H1 (cell line): ENCODE measurements at regions not wholly inside any gene's neighbourhood (a gene's known extent, or its start where the extent isn't known, plus 50 kb on each side); places are given as distances from the start of the nearest gene placed in this dataset.

ENCODE experiments used
- CTCF ChIA-PET: fragments of 300-600 bp; sonication (Branson Sonifier 250); formaldehyde crosslinking; loops from one replicate; lab custom pipeline; 2021; ENCODE audit not compliant: partially characterized antibody; lab: Charles Lee
- POLR2A ChIA-PET: fragments of 300-600 bp; sonication (Branson Sonifier 250); formaldehyde crosslinking; loops from one replicate; lab custom pipeline; 2021; ENCODE audit warnings: inconsistent platforms; ENCODE audit not compliant: partially characterized antibody; lab: Charles Lee
- DNase-seq, 2 experiments: peaks; one replicate each; pipeline versions ENCODE4 v3.0.0 to v3.0.0-alpha.2; 2010 to 2022; ENCODE audit warnings: low spot score in 2 of 2, low read depth in 1 of 2, mixed read lengths in 1 of 2
- FAIRE-seq: peaks from 2 replicates; lab custom pipeline; 2011; peaks lifted over from hg19 to GRCh38; lab: Jason Lieb, UNC
- H2AFZ ChIP-seq: 2 replicates; pipeline ENCODE4 v1.8.1; 2012; ENCODE audit warnings: low read length, inconsistent platforms
- H2AK5ac ChIP-seq: 2 replicates; pipeline ENCODE4 v1.6.1; 2013; ENCODE audit warnings: low read depth, low read length
- H2BK120ac ChIP-seq: replicated peaks from 2 replicates; pipeline ENCODE3; 2013; ENCODE audit warnings: low read depth, low read length, inconsistent platforms
- H2BK12ac ChIP-seq: 2 replicates; pipeline ENCODE4 v1.6.1; 2013; ENCODE audit warnings: low read depth, low read length
- H2BK15ac ChIP-seq: 2 replicates; pipeline ENCODE4 v1.6.1; 2013; ENCODE audit warnings: low read length
- H2BK20ac ChIP-seq: 2 replicates; pipeline ENCODE4 v1.6.1; 2013; ENCODE audit warnings: low read length
- H2BK5ac ChIP-seq: 2 replicates; pipeline ENCODE4 v1.6.1; 2013; ENCODE audit warnings: low read depth, low read length
- H3K14ac ChIP-seq: 2 replicates; pipeline ENCODE4 v1.6.1; 2013; ENCODE audit warnings: inconsistent platforms; ENCODE audit not compliant: insufficient read length
- H3K18ac ChIP-seq: 2 replicates; pipeline ENCODE4 v1.6.1; 2013; ENCODE audit warnings: low read length; ENCODE audit errors: extremely low read depth
- H3K23ac ChIP-seq: 2 replicates; pipeline ENCODE4 v1.6.1; 2013; ENCODE audit warnings: inconsistent platforms; ENCODE audit not compliant: insufficient read length
- H3K23me2 ChIP-seq: 2 replicates; pipeline ENCODE4 v1.6.1; 2013; ENCODE audit warnings: low read depth, low read length
- H3K27ac ChIP-seq: 2 replicates; pipeline ENCODE4 v1.6.1; 2011; ENCODE audit warnings: low read depth, low read length, inconsistent platforms
- H3K27me3 ChIP-seq, 4 experiments: replicated peaks in 1 of 4; 1 replicate in 1 of 4; 2 replicates in 3 of 4; pipeline versions ENCODE4 v1.6.1 to v1.8.1; 2011 to 2013; ENCODE audit warnings: low read length in 3 of 4, mild to moderate bottlenecking in 3 of 4, inconsistent platforms in 2 of 4, mixed read lengths in 2 of 4, moderate library complexity in 1 of 4; ENCODE audit not compliant: control insufficient read depth in 3 of 4, insufficient read depth in 3 of 4; ENCODE audit errors: extremely low read depth in 1 of 4
- H3K36me3 ChIP-seq, 4 experiments: 2 replicates each; pipeline versions ENCODE4 v1.6.1 to v1.8.1; 2011 to 2013; ENCODE audit warnings: mild to moderate bottlenecking in 4 of 4, low read length in 3 of 4, moderate library complexity in 2 of 4, control low read depth in 1 of 4, inconsistent platforms in 1 of 4; ENCODE audit not compliant: insufficient read depth in 4 of 4, control insufficient read depth in 2 of 4
- H3K4ac ChIP-seq: replicated peaks from 2 replicates; pipeline ENCODE3; 2013; ENCODE audit warnings: low read length, low read depth, mixed read lengths, inconsistent platforms; ENCODE audit not compliant: insufficient read length
- H3K4me1 ChIP-seq, 4 experiments: replicated peaks in 1 of 4; 1 replicate in 1 of 4; 2 replicates in 3 of 4; pipeline versions ENCODE4 v1.6.1 to v1.8.1; 2011 to 2013; ENCODE audit warnings: low read length in 3 of 4, inconsistent platforms in 2 of 4, mixed read lengths in 1 of 4; ENCODE audit not compliant: insufficient read depth in 4 of 4, control insufficient read depth in 3 of 4
- H3K4me2 ChIP-seq, 2 experiments: 2 replicates each; pipeline versions ENCODE4 v1.6.1 to v1.8.1; 2011 to 2013; ENCODE audit warnings: low read depth in 2 of 2, low read length in 2 of 2, control low read depth in 1 of 2, inconsistent platforms in 1 of 2, mild to moderate bottlenecking in 1 of 2; ENCODE audit not compliant: insufficient read depth in 1 of 2
- H3K4me3 ChIP-seq, 4 experiments: fragments of 200-600, 300-600 bp in 1 of 4; sonication (generic), shearing (Covaris generic), sonication (Bioruptor Twin) in 1 of 4; 2 replicates each; pipeline versions ENCODE4 v1.5.1 to v1.8.1; 2011 to 2016; ENCODE audit warnings: low read length in 4 of 4, low read depth in 3 of 4, control low read depth in 2 of 4, inconsistent platforms in 2 of 4, mild to moderate bottlenecking in 2 of 4, mixed read lengths in 1 of 4, moderate library complexity in 1 of 4; ENCODE audit not compliant: insufficient read depth in 2 of 4; ENCODE audit errors: extremely low read depth in 1 of 4
- H3K56ac ChIP-seq: replicated peaks from 2 replicates; pipeline ENCODE3; 2013; ENCODE audit warnings: low read depth, mild to moderate bottlenecking, mixed read lengths, low read length, inconsistent platforms; ENCODE audit not compliant: insufficient read length
- H3K79me1 ChIP-seq: 2 replicates; pipeline ENCODE4 v1.6.1; 2013; ENCODE audit warnings: low read depth, low read length, control low read depth
- H3K79me2 ChIP-seq, 2 experiments: 2 replicates each; pipeline versions ENCODE4 v1.6.1 to v1.8.1; 2012 to 2013; ENCODE audit warnings: low read length in 2 of 2, mild to moderate bottlenecking in 2 of 2, inconsistent platforms in 1 of 2; ENCODE audit not compliant: insufficient read depth in 2 of 2, control insufficient read depth in 1 of 2
- H3K9ac ChIP-seq, 4 experiments: replicated peaks in 1 of 4; 1 replicate in 1 of 4; 2 replicates in 3 of 4; pipeline versions ENCODE4 v1.6.1 to v1.8.1; 2011 to 2013; ENCODE audit warnings: low read depth in 3 of 4, low read length in 3 of 4, control low read depth in 2 of 4, mild to moderate bottlenecking in 2 of 4, moderate library complexity in 2 of 4, inconsistent platforms in 1 of 4; ENCODE audit errors: extremely low read depth in 1 of 4
- H3K9me3 ChIP-seq, 2 experiments: 2 replicates each; pipeline versions ENCODE4 v1.6.1 to v1.8.1; 2012 to 2013; ENCODE audit warnings: mild to moderate bottlenecking in 2 of 2, moderate library complexity in 2 of 2, control low read depth in 1 of 2, inconsistent platforms in 1 of 2, low read depth in 1 of 2, low read length in 1 of 2, mixed read lengths in 1 of 2; ENCODE audit not compliant: insufficient read depth in 2 of 2
- H4K20me1 ChIP-seq, 2 experiments: replicated peaks in 1 of 2; 2 replicates each; pipeline versions ENCODE3 to v1.8.1; 2011 to 2013; ENCODE audit warnings: inconsistent platforms in 2 of 2, low read length in 2 of 2, mild to moderate bottlenecking in 1 of 2; ENCODE audit not compliant: insufficient read depth in 2 of 2, control insufficient read depth in 1 of 2
- H4K5ac ChIP-seq: 2 replicates; pipeline ENCODE4 v1.6.1; 2013; ENCODE audit warnings: low read length, low read depth, mixed read lengths, inconsistent platforms; ENCODE audit not compliant: insufficient read length
- H4K8ac ChIP-seq: 2 replicates; pipeline ENCODE4 v1.8.0; 2013; ENCODE audit warnings: mild to moderate bottlenecking, moderate library complexity, low read length, inconsistent platforms; ENCODE audit not compliant: insufficient read depth; ENCODE audit errors: extremely low read depth
- H4K91ac ChIP-seq: replicated peaks from 2 replicates; pipeline ENCODE3; 2013; ENCODE audit warnings: low read length, mixed read lengths, inconsistent platforms; ENCODE audit not compliant: insufficient read length
- CBX5 ChIP-seq: fragments of 300-800, 300-1000 bp; sonication (generic); IDR thresholded peaks from 2 replicates; pipeline ENCODE4 v1.7.1; 2016; ENCODE audit warnings: antibody characterized with exemption, low read length, low read depth
- CEBPB ChIP-seq: IDR thresholded peaks from 2 replicates; pipeline ENCODE4 v1.6.1; 2012; ENCODE audit warnings: low read depth, low read length
- CHD1 ChIP-seq: IDR thresholded peaks from 2 replicates; pipeline ENCODE4 v1.6.1; 2012; ENCODE audit warnings: low read depth, low read length, improper control_type of control experiment
- CTBP2 ChIP-seq: IDR thresholded peaks from 2 replicates; pipeline ENCODE4 v1.7.0; 2011; ENCODE audit warnings: borderline replicate concordance, mild to moderate bottlenecking, moderate library complexity, mixed read lengths, low read length; ENCODE audit not compliant: insufficient read depth, insufficient read length
- EGR1 ChIP-seq: IDR thresholded peaks from 2 replicates; pipeline ENCODE4 v1.6.1; 2011; ENCODE audit warnings: low read depth, low read length, borderline replicate concordance
- FOSL1 ChIP-seq: IDR thresholded peaks from 2 replicates; pipeline ENCODE4 v1.6.1; 2011; ENCODE audit warnings: mild to moderate bottlenecking, low read depth, low read length, moderate library complexity; ENCODE audit not compliant: insufficient read depth
- KDM5A ChIP-seq: fragments of 200-600 bp; IDR thresholded peaks from 2 replicates; pipeline ENCODE4 v1.7.1; 2012; ENCODE audit warnings: mild to moderate bottlenecking, low read length, inconsistent platforms, mixed read lengths
- MAFK ChIP-seq: IDR thresholded peaks from 2 replicates; pipeline ENCODE4 v1.6.1; 2012; ENCODE audit warnings: low read depth, mild to moderate bottlenecking, improper control_type of control experiment, low read length
- RAD21 ChIP-seq, 2 experiments: IDR thresholded peaks in 1 of 2; conservative IDR thresholded peaks in 1 of 2; 2 replicates each; pipeline ENCODE4 v1.6.1; 2011; ENCODE audit warnings: low read depth in 2 of 2, low read length in 2 of 2, improper control_type of control experiment in 1 of 2, inconsistent platforms in 1 of 2, mild to moderate bottlenecking in 1 of 2, moderate library complexity in 1 of 2
- RFX5 ChIP-seq: IDR thresholded peaks from 2 replicates; pipeline ENCODE4 v1.6.1; 2011; ENCODE audit warnings: low read depth, low read length, improper control_type of control experiment, borderline replicate concordance
- SRF ChIP-seq: IDR thresholded peaks from 2 replicates; pipeline ENCODE4 v1.6.1; 2011; ENCODE audit warnings: mild to moderate bottlenecking, low read depth, low read length, moderate library complexity
- TAF1 ChIP-seq: IDR thresholded peaks from 2 replicates; pipeline ENCODE4 v1.6.1; 2011; ENCODE audit warnings: mild to moderate bottlenecking, low read depth, low read length
- TAF7 ChIP-seq: optimal IDR thresholded peaks from 2 replicates; pipeline ENCODE3; 2011; ENCODE audit warnings: low read depth, mild to moderate bottlenecking, inconsistent platforms, low read length, moderate library complexity, borderline replicate concordance
- TEAD4 ChIP-seq: IDR thresholded peaks from 2 replicates; pipeline ENCODE4 v1.6.1; 2012; ENCODE audit warnings: low read depth, low read length, inconsistent platforms, mixed read lengths
- WGBS, 2 experiments: shearing (Covaris generic) in 1 of 2; methylation state at CpG; one replicate each; pipeline versions ENCODE4 v1.1.6 to v1.1.7; 2013 to 2015; ENCODE audit warnings: low lambda C conversion rate in 2 of 2, mixed read lengths in 2 of 2, inconsistent platforms in 1 of 2, low coverage in 1 of 2, missing lambda C conversion rate in 1 of 2; ENCODE audit not compliant: insufficient replicate concordance in 2 of 2, insufficient coverage in 1 of 2, insufficient read length in 1 of 2; ENCODE audit errors: extremely low coverage in 1 of 2, missing lambda C conversion rate in 1 of 2; 5-methylcytosine and 5-hydroxymethylcytosine counted together

DNA sequence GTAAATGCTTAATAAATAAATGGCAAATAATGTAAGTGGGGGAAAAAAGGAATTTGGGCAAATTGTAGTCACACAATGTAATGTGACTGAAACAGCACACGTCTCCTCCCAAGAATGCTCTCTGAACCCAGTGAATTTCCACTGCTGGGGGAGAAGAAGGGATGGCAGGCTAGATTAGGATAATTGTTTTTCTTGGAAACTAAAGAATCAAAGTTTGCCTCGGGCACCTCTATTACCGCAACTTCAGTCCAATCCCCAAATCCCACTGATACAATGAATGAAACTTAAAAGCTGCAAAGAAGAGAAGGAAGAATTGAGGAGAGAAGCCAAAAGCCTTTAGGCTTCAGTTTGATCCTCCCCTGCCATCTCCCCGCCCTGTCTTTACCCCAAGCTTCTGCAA is 423.2 kb upstream of the PAPPA start:
- no peak overlapping the region for H2BK15ac ChIP-seq
- no peak overlapping the region for H4K8ac ChIP-seq
- no peak overlapping the region for H3K27ac ChIP-seq
- H3K4me2 ChIP-seq: no peak overlapping the region
- no peak overlapping the region for H2BK5ac ChIP-seq
- POLR2A ChIA-PET: no interaction called here
- H4K91ac ChIP-seq: no peak overlapping the region
- no peak overlapping the region for H2AK5ac ChIP-seq
- no peak overlapping the region for H2BK20ac ChIP-seq
- no peaks in the 10 kb centered on the region for H3K27me3 ChIP-seq
- no peak overlapping the region for H2BK12ac ChIP-seq
- FAIRE-seq: no peak
- H3K4ac ChIP-seq: no peak overlapping the region
- CTCF ChIA-PET: interaction anchor here (0.6 to 1.0 kb wide), 2 partner anchors 18 to 36 kb away, joined by 3 read pairs; no protein-coding TSS in a partner anchor
- H3K9ac ChIP-seq: no peak overlapping the region
- 85% methylated on average over 4 of the region's 4 CpGs; no CpG with 5 or more reads in 1 of the 2 experiments for WGBS, 2 experiments
- H3K9me3 ChIP-seq: no peaks in the 10 kb centered on the region
- H2AFZ ChIP-seq: 0 out of 2 replicates have a peak overlapping the region, but pooled peaks have one; percentile 88
- H2BK120ac ChIP-seq: no peak overlapping the region
- no peak for DNase-seq
- TF ChIP-seq SRF: no peak
- no peak for TF ChIP-seq MAFK
- TF ChIP-seq RFX5: no peak
- no peak for TF ChIP-seq CHD1
- TF ChIP-seq CEBPB: no peak
- TF ChIP-seq KDM5A: no peak
- no peak for TF ChIP-seq TAF7
- TF ChIP-seq EGR1: no peak
- TF ChIP-seq TEAD4: no peak
- no peak for TF ChIP-seq TAF1
- TF ChIP-seq FOSL1: no peak
- TF ChIP-seq CBX5: no peak
- no peak for TF ChIP-seq CTBP2
- TF ChIP-seq RAD21 (IDR thresholded peaks at IDR 0.05 in 1 of 2, conservative IDR thresholded peaks at IDR 0.05 in 1 of 2; ENCODE audit: low read depth in 2 of 2, low read length in 2 of 2): no peak
- H3K23me2 ChIP-seq: no peaks in the 10 kb centered on the region
- H4K5ac ChIP-seq: no peak overlapping the region
- no peaks in the 10 kb centered on the region for H3K79me2 ChIP-seq
- H3K18ac ChIP-seq: no peak overlapping the region
- no peak overlapping the region for H3K4me3 ChIP-seq
- H3K4me1 ChIP-seq: no peaks in the 10 kb centered on the region
- no peaks in the 10 kb centered on the region for H3K79me1 ChIP-seq
- no peak overlapping the region for H3K23ac ChIP-seq
- no peak overlapping the region for H3K56ac ChIP-seq
- no peaks in the 10 kb centered on the region for H4K20me1 ChIP-seq
- H3K36me3 ChIP-seq: no peaks in the 10 kb centered on the region
- no peak overlapping the region for H3K14ac ChIP-seq
